HFFc6 (cell line): ENCODE measurements at regions not wholly inside any gene's neighbourhood (a gene's known extent, or its start where the extent isn't known, plus 50 kb on each side); places are given as distances from the start of the nearest gene placed in this dataset.

ENCODE experiments used
- DNase-seq: peaks from one replicate; pipeline ENCODE4 v3.0.0-alpha.2; 2018
- H3K27ac Mint-ChIP-seq: 2 replicates; pipeline ENCODE4 v1.8.0; 2020; ENCODE audit warnings: mild to moderate bottlenecking, mixed read lengths
- H3K27me3 Mint-ChIP-seq: 2 replicates; pipeline ENCODE4 v1.8.0; 2021; ENCODE audit warnings: mild to moderate bottlenecking, moderate library complexity, mixed read lengths; ENCODE audit not compliant: insufficient read depth
- H3K36me3 Mint-ChIP-seq: 2 replicates; pipeline ENCODE4 v1.8.0; 2021; ENCODE audit warnings: low read depth, mixed read lengths
- H3K4me1 Mint-ChIP-seq: 2 replicates; pipeline ENCODE4 v1.8.0; 2020; ENCODE audit warnings: low read depth, mixed read lengths
- H3K4me3 Mint-ChIP-seq: 2 replicates; pipeline ENCODE4 v1.8.0; 2020; ENCODE audit warnings: mild to moderate bottlenecking, moderate library complexity, mixed read lengths
- H3K9me3 Mint-ChIP-seq: 2 replicates; pipeline ENCODE4 v1.8.0; 2020; ENCODE audit warnings: mild to moderate bottlenecking, mixed read lengths
- TF ChIP-seq, protein P1 (sequence below): fragments of 200-600 bp; sonication (generic); IDR thresholded peaks from 2 replicates; pipeline ENCODE4 v1.5.0; 2021; ENCODE audit warnings: antibody characterized with exemption, mild to moderate bottlenecking

DNA sequence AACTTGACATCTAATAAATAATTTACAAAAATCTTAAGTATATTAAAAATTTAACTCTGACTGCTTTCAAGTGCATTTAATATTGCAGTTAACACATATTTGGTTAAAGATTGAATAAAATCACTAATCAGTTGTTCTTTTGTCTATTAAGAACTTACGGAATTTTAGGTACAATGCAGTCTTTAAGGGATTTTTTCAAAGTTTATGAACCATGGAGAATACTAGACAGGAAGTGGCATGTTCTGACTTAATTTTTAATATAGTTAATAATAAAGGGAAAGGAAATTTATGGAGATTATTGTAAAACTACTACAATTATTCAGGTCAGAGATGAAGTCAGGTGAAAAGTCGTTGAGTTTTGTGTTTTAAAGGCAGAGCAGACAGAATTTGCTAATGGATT is 240.9 kb downstream of the CALCRL start:
- no peak overlapping the region for H3K4me3 Mint-ChIP-seq

DNA sequence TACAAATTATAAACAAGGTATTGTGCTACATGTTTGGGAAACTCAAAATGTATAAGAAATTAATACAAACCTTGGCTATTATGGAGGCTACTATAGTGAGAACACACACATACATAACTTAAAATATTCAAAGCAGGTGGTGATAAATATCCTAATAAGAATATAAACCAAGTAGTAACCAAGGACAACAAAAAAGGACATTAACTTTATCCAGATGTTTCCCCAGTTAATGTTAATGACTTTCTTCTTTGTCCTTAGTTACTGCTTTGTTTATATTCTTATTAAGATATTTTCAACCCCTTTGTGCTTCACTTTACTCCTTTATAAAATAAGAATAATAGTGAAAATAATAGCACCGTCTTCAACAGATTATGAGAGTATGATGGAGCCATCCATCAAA is 241.6 kb downstream of the CALCRL start:
- TF ChIP-seq, protein P1, sequence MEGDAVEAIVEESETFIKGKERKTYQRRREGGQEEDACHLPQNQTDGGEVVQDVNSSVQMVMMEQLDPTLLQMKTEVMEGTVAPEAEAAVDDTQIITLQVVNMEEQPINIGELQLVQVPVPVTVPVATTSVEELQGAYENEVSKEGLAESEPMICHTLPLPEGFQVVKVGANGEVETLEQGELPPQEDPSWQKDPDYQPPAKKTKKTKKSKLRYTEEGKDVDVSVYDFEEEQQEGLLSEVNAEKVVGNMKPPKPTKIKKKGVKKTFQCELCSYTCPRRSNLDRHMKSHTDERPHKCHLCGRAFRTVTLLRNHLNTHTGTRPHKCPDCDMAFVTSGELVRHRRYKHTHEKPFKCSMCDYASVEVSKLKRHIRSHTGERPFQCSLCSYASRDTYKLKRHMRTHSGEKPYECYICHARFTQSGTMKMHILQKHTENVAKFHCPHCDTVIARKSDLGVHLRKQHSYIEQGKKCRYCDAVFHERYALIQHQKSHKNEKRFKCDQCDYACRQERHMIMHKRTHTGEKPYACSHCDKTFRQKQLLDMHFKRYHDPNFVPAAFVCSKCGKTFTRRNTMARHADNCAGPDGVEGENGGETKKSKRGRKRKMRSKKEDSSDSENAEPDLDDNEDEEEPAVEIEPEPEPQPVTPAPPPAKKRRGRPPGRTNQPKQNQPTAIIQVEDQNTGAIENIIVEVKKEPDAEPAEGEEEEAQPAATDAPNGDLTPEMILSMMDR: no peak
- Mint-ChIP-seq H3K36me3 (no peaks in the 10 kb centered on the region), H3K27me3 (peaks cover 3% of the 10 kb centered on the region), H3K4me3 (no peak overlapping the region), H3K27ac (no peak overlapping the region), H3K9me3 (peaks cover 6% of the 10 kb centered on the region), H3K4me1 (no peaks in the 10 kb centered on the region)
- no peak for DNase-seq

More for the DNA sequence above, 240.9 kb downstream of the CALCRL start:
- no peaks in the 10 kb centered on the region for H3K4me1 Mint-ChIP-seq
- peaks cover 3% of the 10 kb centered on the region for H3K27me3 Mint-ChIP-seq
- TF ChIP-seq, protein P1: no peak
- H3K27ac Mint-ChIP-seq: no peak overlapping the region
- peaks cover 6% of the 10 kb centered on the region for H3K9me3 Mint-ChIP-seq
- no peak for DNase-seq
- no peaks in the 10 kb centered on the region for H3K36me3 Mint-ChIP-seq

DNA sequence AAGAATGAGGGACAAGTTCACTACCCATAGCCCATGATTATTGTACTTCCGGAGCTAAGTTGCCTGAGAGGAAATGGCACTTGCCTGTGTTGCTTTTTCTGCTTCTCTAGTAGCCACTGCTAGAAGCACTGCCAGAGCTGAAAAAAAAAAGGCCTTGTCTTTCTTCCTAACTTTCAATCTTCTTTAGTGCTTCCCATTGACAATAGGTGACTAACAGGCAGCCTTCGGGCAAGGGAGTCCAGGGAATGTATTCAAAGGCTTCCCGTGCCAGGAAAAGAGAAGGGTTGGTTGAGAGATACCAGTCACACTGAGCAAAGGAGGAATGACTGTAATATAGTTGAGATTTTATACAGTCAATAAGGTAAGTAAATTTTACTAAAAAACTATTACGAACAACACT is 242.0 kb downstream of the CALCRL start:
- no peak for DNase-seq
- H3K4me3 Mint-ChIP-seq: no peak overlapping the region
- no peaks in the 10 kb centered on the region for H3K36me3 Mint-ChIP-seq
- TF ChIP-seq, protein P1: no peak
- H3K4me1 Mint-ChIP-seq: no peaks in the 10 kb centered on the region
- peaks cover 6% of the 10 kb centered on the region for H3K9me3 Mint-ChIP-seq
- no peak overlapping the region for H3K27ac Mint-ChIP-seq
- H3K27me3 Mint-ChIP-seq: peaks cover 3% of the 10 kb centered on the region; the same call in 1 of the 2 replicates

DNA sequence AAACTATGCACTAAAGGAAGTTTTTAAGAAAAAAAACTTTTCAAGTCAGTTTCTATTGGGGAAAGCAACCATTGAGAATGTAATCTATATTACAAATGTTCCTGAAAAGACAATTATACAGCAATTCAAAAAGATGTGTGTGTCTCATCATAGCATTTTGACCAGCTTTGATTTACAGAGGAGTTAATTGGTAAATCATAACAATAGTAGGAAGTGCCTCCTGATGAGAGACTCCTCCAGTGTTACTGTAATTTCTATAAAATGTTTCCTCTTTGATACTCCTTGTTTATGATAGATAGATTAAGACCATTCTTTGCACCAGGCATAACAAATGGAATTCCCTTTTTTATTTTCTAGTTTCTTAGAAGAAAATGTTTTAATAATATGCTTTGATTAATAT is 249.9 kb downstream of the CALCRL start:
- no peak for DNase-seq
- Mint-ChIP-seq H3K9me3 (no peaks in the 10 kb centered on the region; the same call in 1 of the 2 replicates), H3K27ac (no peak overlapping the region), H3K27me3 (no peaks in the 10 kb centered on the region; the same call in 1 of the 2 replicates), H3K4me1 (no peaks in the 10 kb centered on the region), H3K4me3 (no peak overlapping the region), H3K36me3 (no peaks in the 10 kb centered on the region)
- TF ChIP-seq, protein P1: no peak

DNA sequence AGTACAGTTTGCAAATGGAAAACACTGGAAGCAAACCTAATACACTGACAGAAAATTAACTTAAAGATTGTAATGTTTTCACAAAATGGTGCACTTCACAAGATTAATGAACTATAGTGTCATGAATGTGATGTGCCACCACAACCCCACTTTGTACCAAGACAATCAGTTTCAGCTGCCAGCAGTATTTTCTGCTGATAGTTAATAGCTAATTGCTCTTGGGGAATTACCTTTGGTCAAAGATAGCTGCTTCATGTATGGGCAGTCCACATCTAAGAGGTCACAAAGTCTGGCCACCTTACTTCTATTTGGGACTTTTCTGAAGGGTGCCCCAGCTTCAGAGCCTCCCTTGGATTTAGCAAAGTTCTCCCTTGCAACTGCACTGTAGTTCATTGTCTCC is 254.0 kb downstream of the CALCRL start:
- no peak overlapping the region for H3K27ac Mint-ChIP-seq
- no peaks in the 10 kb centered on the region for H3K4me1 Mint-ChIP-seq
- TF ChIP-seq, protein P1: no peak
- DNase-seq: no peak
- H3K9me3 Mint-ChIP-seq: no peaks in the 10 kb centered on the region; the same call in 1 of the 2 replicates
- H3K36me3 Mint-ChIP-seq: no peaks in the 10 kb centered on the region
- H3K27me3 Mint-ChIP-seq: no peaks in the 10 kb centered on the region
- H3K4me3 Mint-ChIP-seq: no peak overlapping the region
